Breast epithelium (tissue), 3 donors: ENCODE measurements at regions not wholly inside any gene's neighbourhood (a gene's known extent, or its start where the extent isn't known, plus 50 kb on each side); places are given as distances from the start of the nearest gene placed in this dataset.

ENCODE experiments used
- POLR2A ChIP-seq: fragments of 450-650 bp; IDR thresholded peaks from one replicate; pipeline ENCODE4 v1.6.1; 2016; ENCODE audit warnings: antibody characterized with exemption, mild to moderate bottlenecking, moderate library complexity
- POLR2AphosphoS5 ChIP-seq, 3 donors: sonication (generic); formaldehyde crosslinking; IDR thresholded peaks; one replicate each; pipeline ENCODE4 v1.6.1; 2017; ENCODE audit warnings: antibody characterized with exemption in 3 of 3
- TF ChIP-seq, protein P1 (sequence below), 3 donors: fragments of 450-650 bp; IDR thresholded peaks; one replicate each; pipeline ENCODE4 v1.5.1; 2016 to 2017; ENCODE audit warnings: antibody characterized with exemption in 3 of 3, mild to moderate bottlenecking in 3 of 3, moderate library complexity in 3 of 3

DNA sequence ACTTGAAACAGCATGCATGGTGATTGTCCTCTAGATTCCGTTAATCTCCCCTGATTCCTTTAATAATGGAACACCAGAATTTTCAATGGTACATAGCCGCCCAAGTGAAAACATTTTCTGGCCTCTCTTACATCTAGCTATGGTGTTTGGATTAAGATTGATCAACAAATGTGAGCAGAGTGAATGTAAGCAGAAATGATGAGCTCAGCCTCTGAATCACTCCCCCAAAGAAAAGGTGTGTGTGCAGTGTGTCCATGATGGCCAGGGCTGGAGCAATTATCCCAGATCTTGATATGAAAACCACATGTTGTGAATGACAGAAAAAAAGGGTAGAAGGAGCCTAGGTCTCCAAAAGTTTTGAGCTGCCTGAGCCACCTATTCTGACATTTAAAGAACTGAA lies 55.3 kb downstream of the OR2K2 start:
- TF ChIP-seq, protein P1, sequence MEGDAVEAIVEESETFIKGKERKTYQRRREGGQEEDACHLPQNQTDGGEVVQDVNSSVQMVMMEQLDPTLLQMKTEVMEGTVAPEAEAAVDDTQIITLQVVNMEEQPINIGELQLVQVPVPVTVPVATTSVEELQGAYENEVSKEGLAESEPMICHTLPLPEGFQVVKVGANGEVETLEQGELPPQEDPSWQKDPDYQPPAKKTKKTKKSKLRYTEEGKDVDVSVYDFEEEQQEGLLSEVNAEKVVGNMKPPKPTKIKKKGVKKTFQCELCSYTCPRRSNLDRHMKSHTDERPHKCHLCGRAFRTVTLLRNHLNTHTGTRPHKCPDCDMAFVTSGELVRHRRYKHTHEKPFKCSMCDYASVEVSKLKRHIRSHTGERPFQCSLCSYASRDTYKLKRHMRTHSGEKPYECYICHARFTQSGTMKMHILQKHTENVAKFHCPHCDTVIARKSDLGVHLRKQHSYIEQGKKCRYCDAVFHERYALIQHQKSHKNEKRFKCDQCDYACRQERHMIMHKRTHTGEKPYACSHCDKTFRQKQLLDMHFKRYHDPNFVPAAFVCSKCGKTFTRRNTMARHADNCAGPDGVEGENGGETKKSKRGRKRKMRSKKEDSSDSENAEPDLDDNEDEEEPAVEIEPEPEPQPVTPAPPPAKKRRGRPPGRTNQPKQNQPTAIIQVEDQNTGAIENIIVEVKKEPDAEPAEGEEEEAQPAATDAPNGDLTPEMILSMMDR (IDR thresholded peaks at IDR 0.05) = no peak
- TF ChIP-seq POLR2A (no peak), POLR2AphosphoS5 (IDR thresholded peaks at IDR 0.05) (no peak)
